Stomach smooth muscle (tissue), 2 donors: ENCODE measurements at regions not wholly inside any gene's neighbourhood (a gene's known extent, or its start where the extent isn't known, plus 50 kb on each side); places are given as distances from the start of the nearest gene placed in this dataset.

Source experiments
- H3K27ac ChIP-seq: one replicate; pipeline ENCODE4 v1.7.0; 2013; ENCODE audit warnings: mild to moderate bottlenecking, low read length, inconsistent platforms
- H3K27me3 ChIP-seq, 2 donors: one replicate each; pipeline ENCODE4 v1.7.0; 2013; ENCODE audit warnings: low read length in 2 of 2; ENCODE audit not compliant: insufficient read depth in 2 of 2, control insufficient read depth in 1 of 2
- H3K36me3 ChIP-seq, 2 donors: one replicate each; pipeline ENCODE4 v1.7.0; 2013; ENCODE audit warnings: low read length in 2 of 2; ENCODE audit not compliant: control insufficient read depth in 2 of 2, insufficient read depth in 2 of 2
- H3K4me1 ChIP-seq: one replicate; pipeline ENCODE4 v1.7.0; 2013; ENCODE audit warnings: low read length; ENCODE audit not compliant: control insufficient read depth, insufficient read depth
- H3K4me3 ChIP-seq, 2 donors: one replicate each; pipeline ENCODE4 v1.7.0; 2013; ENCODE audit warnings: low read length in 2 of 2
- H3K9ac ChIP-seq, 2 donors: one replicate each; pipeline ENCODE4 v1.7.0; 2013; ENCODE audit warnings: low read length in 2 of 2, mild to moderate bottlenecking in 1 of 2
- H3K9me3 ChIP-seq, 2 donors: one replicate each; pipeline ENCODE4 v1.7.0; 2013; ENCODE audit warnings: low read length in 2 of 2; ENCODE audit not compliant: control insufficient read depth in 2 of 2
- donor health status: healthy.
- donor health status: Pancreatic carcinoma.

DNA sequence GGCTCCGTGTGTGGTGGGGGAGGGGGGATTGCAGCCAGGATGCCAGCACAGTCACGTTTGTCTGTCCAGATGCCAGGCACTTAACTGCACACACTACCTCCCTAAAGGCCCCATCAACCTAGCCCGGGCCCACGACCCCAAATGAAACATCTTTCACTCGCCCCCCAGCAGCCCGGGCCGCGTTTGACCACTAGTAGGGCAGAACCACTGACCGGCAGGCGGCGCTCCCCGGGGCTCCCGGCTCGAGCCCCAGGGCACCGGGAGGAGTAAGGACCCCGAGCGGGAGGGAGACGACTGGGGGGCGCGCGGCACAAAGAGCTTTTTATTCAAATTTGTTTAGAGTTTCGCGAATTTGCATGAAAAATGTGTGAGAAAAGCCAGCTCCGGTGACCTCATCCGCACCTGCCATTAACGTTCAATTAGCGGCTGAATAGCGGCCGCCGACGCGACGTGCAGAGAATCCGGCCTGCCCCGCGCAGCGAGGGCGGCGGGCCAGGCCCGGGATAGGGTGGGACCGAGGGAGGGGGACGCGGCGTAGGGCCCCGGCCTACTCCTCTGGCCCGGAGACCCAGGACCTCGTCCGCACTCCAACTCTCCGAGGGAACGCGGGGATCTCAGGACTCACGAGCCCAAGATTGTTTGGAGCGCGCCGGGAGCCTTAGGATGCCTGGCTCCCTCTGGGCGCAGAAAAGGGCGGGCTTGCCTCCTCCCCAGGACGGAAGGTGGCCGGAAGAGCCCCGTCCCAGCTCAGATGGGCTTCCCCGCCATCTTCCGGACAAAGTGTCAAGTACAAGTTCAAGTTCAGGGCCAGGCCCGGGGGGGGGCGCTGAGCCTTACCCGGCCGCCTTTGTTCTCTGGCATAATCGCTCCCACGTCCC lies 64.9 kb upstream of the POLG start:
- H3K9me3 ChIP-seq, result no peaks in the 10 kb centered on the region
- no peaks in the 10 kb centered on the region for H3K36me3 ChIP-seq
- H3K4me3 ChIP-seq, result peak overlapping the region; percentile 47 to 59
- peaks cover 17% of the 10 kb centered on the region for H3K4me1 ChIP-seq
- no peak overlapping the region for H3K9ac ChIP-seq
- peaks cover 58 to 77% of the 10 kb centered on the region in 2 donors for H3K27me3 ChIP-seq
- no peak overlapping the region for H3K27ac ChIP-seq

DNA sequence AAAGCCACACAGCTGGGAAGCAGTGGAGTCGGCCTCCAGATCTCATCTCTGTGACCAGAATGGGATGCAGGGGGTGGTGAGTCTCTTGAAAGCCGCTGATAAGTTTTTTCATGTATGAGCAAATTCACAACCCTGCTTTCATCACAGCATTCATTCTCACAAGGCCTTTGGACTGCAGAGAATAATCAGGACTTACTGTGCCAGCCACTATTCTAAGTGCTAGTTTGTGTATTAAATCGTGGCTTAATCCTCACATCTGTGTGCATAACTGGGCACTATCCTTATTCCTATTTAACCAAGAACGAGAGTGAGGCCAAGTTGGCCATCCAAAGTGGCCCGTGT lies 64.2 kb upstream of the POLG start:
- Histone ChIP-seq H3K9me3 (no peaks in the 10 kb centered on the region), H3K36me3 (no peaks in the 10 kb centered on the region), H3K4me1 (peaks cover 17% of the 10 kb centered on the region), H3K27me3 (peaks cover 52 to 75% of the 10 kb centered on the region in 2 donors), H3K27ac (no peak overlapping the region), H3K9ac (no peak overlapping the region), H3K4me3 (no peak overlapping the region)

DNA sequence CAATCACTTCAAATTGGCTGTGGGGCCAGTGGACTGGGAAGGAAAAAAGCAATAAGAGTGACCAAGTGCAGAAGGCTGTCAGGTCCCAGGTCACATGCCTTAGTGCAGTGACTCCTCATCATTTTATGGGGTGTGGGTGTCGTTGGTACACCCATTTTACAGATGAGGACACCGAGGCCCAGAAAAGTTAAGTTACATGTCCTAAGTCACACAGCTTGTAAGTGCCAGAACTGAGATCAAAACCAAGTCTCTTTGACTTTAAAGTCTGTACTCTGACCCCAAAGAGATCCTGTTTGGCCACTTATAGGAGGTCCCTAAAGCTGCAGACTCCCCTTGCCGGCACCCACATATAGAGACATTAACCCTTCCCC lies 63.0 kb upstream of the POLG start:
- Histone ChIP-seq H3K4me3 (no peak overlapping the region), H3K9ac (no peak overlapping the region), H3K36me3 (no peaks in the 10 kb centered on the region), H3K27me3 (peaks cover 42 to 73% of the 10 kb centered on the region in 2 donors), H3K4me1 (peaks cover 17% of the 10 kb centered on the region), H3K9me3 (no peaks in the 10 kb centered on the region), H3K27ac (no peak overlapping the region)

DNA sequence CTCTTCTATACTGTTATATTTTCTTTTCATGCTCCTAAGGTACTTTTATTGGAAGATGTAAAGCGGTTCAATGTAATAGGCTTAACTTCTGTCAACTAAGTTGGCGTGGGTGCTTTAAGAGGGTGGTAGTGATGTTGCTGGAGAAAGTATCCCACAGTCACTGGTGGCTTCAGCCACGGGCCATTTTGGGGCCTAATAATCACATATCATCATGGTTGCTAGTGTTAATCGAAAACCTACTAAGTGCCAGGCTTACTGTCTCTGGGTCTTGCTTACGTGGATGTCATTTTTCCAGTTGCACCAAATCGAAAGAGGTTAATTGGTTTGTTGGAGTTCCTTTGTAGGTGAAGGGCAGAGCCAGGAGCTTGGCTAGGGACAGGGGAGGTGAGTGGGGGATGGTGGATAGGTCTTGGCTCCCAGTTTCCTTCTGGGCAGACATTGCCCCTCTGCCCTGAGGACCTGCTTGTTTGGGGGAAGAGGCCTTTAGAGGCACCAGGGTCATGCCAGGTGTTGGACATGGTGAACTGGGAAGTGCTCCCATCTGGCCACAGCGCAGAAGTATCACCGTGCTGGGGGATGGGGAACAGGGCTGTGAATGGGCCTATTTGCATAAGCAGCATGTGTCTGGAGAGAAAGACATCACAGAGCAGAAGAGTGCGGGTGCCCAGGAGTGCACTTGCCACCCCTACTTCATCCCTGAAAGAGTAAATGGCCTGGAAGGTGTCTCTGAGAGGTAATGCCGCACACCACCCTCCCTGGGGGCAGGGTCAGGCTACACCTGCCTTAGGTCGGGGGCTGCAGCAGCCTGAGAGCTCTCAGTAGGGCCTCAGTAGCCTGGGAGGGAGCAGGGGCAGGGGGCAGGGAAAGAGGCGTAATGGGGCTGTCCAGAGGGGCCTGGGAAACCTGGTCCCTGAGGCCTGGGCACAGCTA lies 62.4 kb upstream of the POLG start:
- peaks cover 16% of the 10 kb centered on the region for H3K4me1 ChIP-seq
- peaks cover 43 to 74% of the 10 kb centered on the region in 2 donors for H3K27me3 ChIP-seq
- no peaks in the 10 kb centered on the region for H3K9me3 ChIP-seq
- no peaks in the 10 kb centered on the region for H3K36me3 ChIP-seq
- H3K27ac ChIP-seq, result no peak overlapping the region
- no peak overlapping the region for H3K9ac ChIP-seq
- no peak overlapping the region for H3K4me3 ChIP-seq

DNA sequence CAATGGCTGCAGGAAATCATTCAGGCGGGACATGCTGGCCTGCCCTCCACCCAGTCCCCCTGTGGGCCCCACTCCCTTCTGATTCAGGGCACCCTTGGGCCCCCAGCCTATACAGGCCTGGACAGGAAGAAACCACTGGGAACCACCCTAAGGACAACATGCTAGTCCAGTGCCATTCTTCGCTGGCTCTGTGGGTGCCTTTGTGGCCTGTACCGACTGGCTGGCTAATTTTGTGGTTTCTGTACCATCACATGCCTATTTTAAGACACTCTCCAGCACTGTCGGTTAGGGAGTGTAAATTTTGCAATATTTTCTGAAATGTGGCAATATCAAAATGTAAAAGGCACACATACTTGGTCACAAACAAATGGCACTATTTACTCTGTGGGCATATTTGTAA lies 61.4 kb upstream of the POLG start:
- Histone ChIP-seq H3K27me3 (peaks cover 42 to 68% of the 10 kb centered on the region in 2 donors), H3K4me1 (peaks cover 9% of the 10 kb centered on the region), H3K9ac (no peak overlapping the region), H3K27ac (no peak overlapping the region), H3K9me3 (no peaks in the 10 kb centered on the region), H3K4me3 (no peak overlapping the region), H3K36me3 (no peaks in the 10 kb centered on the region)

DNA sequence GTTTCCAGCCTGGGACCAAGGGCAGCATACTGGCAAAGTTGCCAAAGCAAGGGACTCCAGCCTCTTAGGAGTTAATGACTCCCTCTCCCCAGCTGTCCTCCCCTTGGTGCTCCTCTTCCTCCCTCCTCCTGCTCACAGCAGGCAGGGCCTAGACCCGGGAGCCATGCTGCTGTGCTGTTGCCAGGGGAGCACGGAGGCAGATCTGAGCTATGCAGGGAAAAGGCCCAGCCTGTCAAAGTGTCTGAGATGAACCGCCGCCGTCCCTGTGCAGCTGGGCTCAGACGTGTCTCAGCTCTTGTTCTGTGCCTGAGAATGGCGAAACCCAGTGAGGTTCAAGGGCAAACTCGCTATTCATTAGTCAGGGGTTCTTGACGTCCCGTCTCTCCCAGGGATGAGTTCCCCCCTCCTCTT lies 60.8 kb upstream of the POLG start:
- H3K36me3 ChIP-seq, result no peaks in the 10 kb centered on the region
- H3K9me3 ChIP-seq, result no peaks in the 10 kb centered on the region
- H3K27me3 ChIP-seq, result peaks cover 37 to 62% of the 10 kb centered on the region in 2 donors
- no peak overlapping the region for H3K9ac ChIP-seq
- H3K4me3 ChIP-seq, result no peak overlapping the region
- no peak overlapping the region for H3K27ac ChIP-seq
- H3K4me1 ChIP-seq, result peaks cover 8% of the 10 kb centered on the region

DNA sequence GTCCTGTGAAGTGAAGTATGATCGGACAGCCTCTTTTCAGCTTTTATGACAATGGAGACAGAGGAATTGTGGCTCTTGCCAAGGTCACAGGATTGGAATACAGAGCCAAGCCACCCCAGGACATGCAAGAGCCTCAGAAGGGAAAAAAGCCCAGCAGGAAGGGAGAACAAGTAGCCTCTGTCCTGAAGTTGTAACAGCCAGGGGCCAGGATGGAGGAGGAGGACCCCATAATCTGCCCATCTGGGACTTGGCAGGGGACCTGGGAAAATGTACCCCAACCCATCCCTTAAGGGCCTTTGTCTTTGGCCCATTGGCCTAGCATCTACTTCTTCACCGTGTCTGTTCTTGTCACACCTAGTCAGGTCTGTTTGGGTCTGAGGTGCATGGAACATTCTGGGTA lies 60.4 kb upstream of the POLG start:
- Histone ChIP-seq H3K27me3 (peaks cover 35 to 60% of the 10 kb centered on the region in 2 donors), H3K9ac (no peak overlapping the region), H3K4me1 (peaks cover 6% of the 10 kb centered on the region), H3K36me3 (no peaks in the 10 kb centered on the region), H3K4me3 (no peak overlapping the region), H3K9me3 (no peaks in the 10 kb centered on the region), H3K27ac (no peak overlapping the region)

DNA sequence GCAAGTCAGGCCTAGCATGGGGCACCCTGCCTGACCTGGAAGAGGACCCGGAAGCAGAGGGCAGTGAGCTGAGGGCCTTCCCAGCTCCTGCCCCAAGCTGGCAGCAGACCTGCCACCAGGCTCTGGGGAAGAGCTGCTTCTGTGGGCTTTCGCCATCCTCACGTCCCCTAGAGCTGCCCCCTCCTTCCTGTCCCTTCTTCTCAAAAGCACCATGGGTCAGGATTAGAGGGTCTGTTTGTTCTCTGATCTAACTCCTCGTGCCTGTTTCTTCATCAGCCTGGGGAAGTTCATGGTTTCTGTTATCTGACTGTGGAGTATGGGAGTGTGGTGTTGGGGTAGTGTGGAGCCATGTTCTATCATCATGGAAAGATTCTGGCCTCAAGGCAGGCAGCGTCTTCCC lies 58.4 kb upstream of the POLG start:
- no peak overlapping the region for H3K27ac ChIP-seq

DNA sequence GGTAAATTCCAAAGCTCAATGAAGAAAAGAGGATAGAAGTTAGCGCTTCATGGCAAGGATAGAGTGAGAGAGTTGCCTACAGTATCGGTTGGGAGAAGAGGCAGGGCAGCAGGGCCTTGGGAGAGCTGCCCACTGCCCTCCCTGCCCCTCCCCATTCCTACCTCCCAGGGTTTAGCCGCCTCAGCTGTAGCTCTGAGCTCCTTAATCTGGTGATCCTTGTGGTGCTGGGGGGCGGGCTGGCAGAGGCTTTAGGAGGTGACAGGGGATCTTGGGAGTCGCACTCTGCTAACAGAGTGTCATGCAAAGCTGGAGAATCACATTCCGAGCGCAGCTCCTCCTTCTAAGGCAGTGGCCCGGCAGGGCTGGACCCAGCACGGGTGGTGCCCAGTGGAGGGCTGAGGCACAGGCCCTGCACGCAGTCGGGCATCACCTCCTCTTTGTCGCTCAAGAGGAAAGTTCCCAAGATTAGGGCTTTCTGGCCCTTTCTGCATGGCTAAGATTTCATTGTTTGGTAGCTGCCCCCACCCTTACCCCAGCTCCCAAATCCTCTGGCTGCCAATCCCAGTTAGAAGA lies 57.1 kb upstream of the POLG start:
- Histone ChIP-seq H3K9ac (no peak overlapping the region), H3K4me3 (no peak overlapping the region), H3K36me3 (no peaks in the 10 kb centered on the region), H3K9me3 (no peaks in the 10 kb centered on the region), H3K27me3 (peaks cover 11 to 34% of the 10 kb centered on the region in 2 donors), H3K27ac (no peak overlapping the region), H3K4me1 (no peaks in the 10 kb centered on the region)

More for the DNA sequence above, 58.4 kb upstream of the POLG start:
- H3K36me3 ChIP-seq, result no peaks in the 10 kb centered on the region
- no peak overlapping the region for H3K4me3 ChIP-seq
- H3K9me3 ChIP-seq, result no peaks in the 10 kb centered on the region
- H3K27me3 ChIP-seq, result peaks cover 18 to 47% of the 10 kb centered on the region in 2 donors
- no peaks in the 10 kb centered on the region for H3K4me1 ChIP-seq
- no peak overlapping the region for H3K9ac ChIP-seq

DNA sequence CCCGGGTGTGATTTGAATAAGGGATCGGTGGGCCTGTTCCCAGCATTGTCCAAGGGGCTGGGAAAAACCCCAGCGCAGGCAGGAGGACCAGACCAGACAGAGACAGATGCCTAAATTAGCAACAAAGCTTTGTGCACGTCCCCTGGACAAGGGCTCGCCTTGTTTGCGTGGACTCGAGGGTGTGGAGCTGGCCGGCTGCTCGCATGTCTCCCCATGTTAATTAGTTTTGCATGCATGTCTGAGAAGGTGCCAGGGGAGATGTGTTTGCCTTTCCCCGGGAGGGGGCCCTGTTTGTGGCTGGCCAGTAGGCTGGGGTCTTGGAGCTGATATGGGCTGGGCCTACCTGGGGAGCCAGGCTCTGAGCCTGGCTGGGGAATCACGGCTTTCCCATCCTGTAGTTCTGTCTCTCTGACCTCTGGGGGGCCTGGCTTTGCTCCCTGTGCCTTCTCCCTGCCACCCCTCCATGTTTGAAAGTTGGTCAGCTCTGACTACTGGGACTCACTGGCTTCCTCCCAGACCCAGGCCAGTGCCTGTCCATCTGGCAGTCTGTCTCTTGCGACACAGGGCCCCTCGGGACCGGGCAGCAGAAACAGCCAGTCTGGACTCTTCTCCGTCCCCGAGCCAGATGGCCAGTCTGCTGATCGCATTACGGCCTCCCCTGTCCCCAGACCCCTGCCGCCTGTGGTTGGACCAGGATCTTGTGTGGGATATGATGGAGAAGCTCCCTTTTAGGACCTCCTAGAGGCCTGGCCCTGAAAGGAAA lies 55.4 kb upstream of the POLG start:
- H3K27ac ChIP-seq, result no peak overlapping the region
- H3K4me3 ChIP-seq, result no peak overlapping the region
- H3K4me1 ChIP-seq, result no peaks in the 10 kb centered on the region
- H3K36me3 ChIP-seq, result no peaks in the 10 kb centered on the region
- H3K9me3 ChIP-seq, result no peaks in the 10 kb centered on the region
- H3K27me3 ChIP-seq, result peaks cover 9 to 26% of the 10 kb centered on the region in 2 donors
- no peak overlapping the region for H3K9ac ChIP-seq
